ENCODE measurements at regions not wholly inside any gene's neighbourhood (a gene's known extent, or its start where the extent isn't known, plus 50 kb on each side); places are given as distances from the start of the nearest gene placed in this dataset. TPM values are rescaled to one million over a fixed set of nuclear protein-coding genes. Genes with fewer than 3 reads are reported as not detected.

GRCh38 chr3:130276203-130276803 is 69.2 kb upstream of the COL6A5 start:
- peak; percentile 76 for DNase-seq
- no peaks in the 10 kb centered on the region for H3K4me1 ChIP-seq (ENCODE audit: low read length)
- no peaks in the 10 kb centered on the region for H3K9me2 ChIP-seq (replicated peaks; ENCODE audit: insufficient read depth, low read length)
- H3K27me3 ChIP-seq (ENCODE audit: low read length) = 0 out of 2 replicates have a peak, but pooled peaks cover 2% of the 10 kb centered on the region
- H2AFZ ChIP-seq (ENCODE audit: low read length) = no peak overlapping the region
- H3K9ac ChIP-seq (ENCODE audit: low read length) = no peak overlapping the region
- no peak overlapping the region for H3K4me2 ChIP-seq (ENCODE audit: low read depth, low read length, poor library complexity, severe bottlenecking)
- H4K20me1 ChIP-seq (ENCODE audit: insufficient read depth, low read depth, low read length) = no peaks in the 10 kb centered on the region
- no peaks in the 10 kb centered on the region for H3K36me3 ChIP-seq (ENCODE audit: insufficient read depth, low read length)
- H3K79me2 ChIP-seq (ENCODE audit: low read length) = no peaks in the 10 kb centered on the region
- no peaks in the 10 kb centered on the region for H3K9me3 ChIP-seq (ENCODE audit: low read length)
- H3K27ac ChIP-seq (ENCODE audit: low read length) = no peak overlapping the region
- H3K4me3 ChIP-seq (ENCODE audit: low read length) = no peak overlapping the region

- Histone ChIP-seq H3K9me2 (replicated peaks; ENCODE audit: insufficient read depth, low read length) (no peaks in the 10 kb centered on the region), H3K27ac (ENCODE audit: low read length) (no peak overlapping the region), H4K20me1 (ENCODE audit: insufficient read depth, low read depth, low read length) (no peaks in the 10 kb centered on the region), H3K4me1 (ENCODE audit: low read length) (no peaks in the 10 kb centered on the region), H3K4me2 (ENCODE audit: low read depth, low read length, poor library complexity, severe bottlenecking) (no peak overlapping the region), H3K36me3 (ENCODE audit: insufficient read depth, low read length) (no peaks in the 10 kb centered on the region), H3K9me3 (ENCODE audit: low read length) (no peaks in the 10 kb centered on the region), H2AFZ (ENCODE audit: low read length) (no peak overlapping the region), H3K9ac (ENCODE audit: low read length) (no peak overlapping the region), H3K4me3 (ENCODE audit: low read length) (no peak overlapping the region), H3K27me3 (ENCODE audit: low read length) (no peaks in the 10 kb centered on the region), H3K79me2 (ENCODE audit: low read length) (no peaks in the 10 kb centered on the region)
- DNase-seq = no peak
Measured at GRCh38 chr3:130288670-130289069, 56.8 kb upstream of the COL6A5 start.

GRCh38 chr3:130291148-130291547 is 54.3 kb upstream of the COL6A5 start:
- DNase-seq = no peak
- no peak overlapping the region for H3K4me2 ChIP-seq (ENCODE audit: low read depth, low read length, poor library complexity, severe bottlenecking)
- H4K20me1 ChIP-seq (ENCODE audit: insufficient read depth, low read depth, low read length) = no peaks in the 10 kb centered on the region
- no peaks in the 10 kb centered on the region for H3K27me3 ChIP-seq (ENCODE audit: low read length)
- no peaks in the 10 kb centered on the region for H3K36me3 ChIP-seq (ENCODE audit: insufficient read depth, low read length)
- H3K27ac ChIP-seq (ENCODE audit: low read length) = no peak overlapping the region
- H2AFZ ChIP-seq (ENCODE audit: low read length) = no peak overlapping the region
- no peak overlapping the region for H3K4me3 ChIP-seq (ENCODE audit: low read length)
- no peaks in the 10 kb centered on the region for H3K9me3 ChIP-seq (ENCODE audit: low read length)
- no peaks in the 10 kb centered on the region for H3K9me2 ChIP-seq (replicated peaks; ENCODE audit: insufficient read depth, low read length)
- H3K4me1 ChIP-seq (ENCODE audit: low read length) = no peaks in the 10 kb centered on the region
- no peaks in the 10 kb centered on the region for H3K79me2 ChIP-seq (ENCODE audit: low read length)
- H3K9ac ChIP-seq (ENCODE audit: low read length) = no peak overlapping the region

GRCh38 chr3:130293247-130293646 is 52.2 kb upstream of the COL6A5 start:
- H3K4me1 ChIP-seq (ENCODE audit: low read length) = no peaks in the 10 kb centered on the region
- no peaks in the 10 kb centered on the region for H4K20me1 ChIP-seq (ENCODE audit: insufficient read depth, low read depth, low read length)
- no peak overlapping the region for H3K9ac ChIP-seq (ENCODE audit: low read length)
- DNase-seq = no peak
- no peak overlapping the region for H3K4me2 ChIP-seq (ENCODE audit: low read depth, low read length, poor library complexity, severe bottlenecking)
- no peak overlapping the region for H2AFZ ChIP-seq (ENCODE audit: low read length)
- H3K27ac ChIP-seq (ENCODE audit: low read length) = no peak overlapping the region
- no peaks in the 10 kb centered on the region for H3K9me2 ChIP-seq (replicated peaks; ENCODE audit: insufficient read depth, low read length)
- H3K27me3 ChIP-seq (ENCODE audit: low read length) = no peaks in the 10 kb centered on the region
- H3K4me3 ChIP-seq (ENCODE audit: low read length) = no peak overlapping the region
- H3K36me3 ChIP-seq (ENCODE audit: insufficient read depth, low read length) = no peaks in the 10 kb centered on the region
- no peaks in the 10 kb centered on the region for H3K9me3 ChIP-seq (ENCODE audit: low read length)
- H3K79me2 ChIP-seq (ENCODE audit: low read length) = no peaks in the 10 kb centered on the region

Small RNA genes in the stretch of these regions (small RNA-seq; reads per million reads assigned to genes)
- gene ENPP7P3 = not detected
- gene SNRPCP8 = not detected

Measured in Karpas-422 (cell line).